ENCODE measurements at regions not wholly inside any gene's neighbourhood (a gene's known extent, or its start where the extent isn't known, plus 50 kb on each side); places are given as distances from the start of the nearest gene placed in this dataset.

DNA sequence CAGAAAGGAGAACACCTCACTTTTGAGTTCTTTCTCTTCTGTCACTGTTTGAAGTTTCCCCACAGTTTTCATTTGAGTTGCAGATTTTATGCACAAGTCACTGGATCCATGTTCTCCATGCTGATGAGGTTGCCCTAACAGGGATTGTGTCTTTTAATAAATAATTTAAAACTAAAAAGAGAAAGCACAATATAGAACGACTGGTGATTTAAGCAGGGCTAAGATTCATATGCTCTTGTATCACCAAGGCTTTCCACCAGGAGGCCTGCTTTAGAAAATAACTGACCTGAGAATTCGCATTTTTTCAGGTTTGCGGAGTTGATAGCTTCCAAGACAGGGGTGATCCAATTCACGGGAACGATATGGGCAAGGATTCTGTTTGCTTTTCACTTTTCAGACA lies 252.0 kb upstream of the VEPH1 start:
- Histone ChIP-seq H3K36me3 (ENCODE audit: control insufficient read depth in 1 of 2, insufficient read depth in 2 of 2, low read length in 1 of 2) (no peaks in the 10 kb centered on the region), H3K4me1 (ENCODE audit: control insufficient read depth in 1 of 2, insufficient read depth in 2 of 2, low read length in 2 of 2) (peaks cover 0 to 3% of the 10 kb centered on the region in 2 donors), H3K4me3 (ENCODE audit: low read length in 2 of 2) (no peak overlapping the region), H3K27ac (ENCODE audit: low read depth in 1 of 2, low read length in 2 of 2) (no peak overlapping the region), H3K27me3 (ENCODE audit: control insufficient read depth in 1 of 2, insufficient read depth in 2 of 2, low read length in 1 of 2) (no peaks in the 10 kb centered on the region), H3K9me3 (ENCODE audit: control insufficient read depth, low read length) (no peaks in the 10 kb centered on the region)
- WGBS, 2 donors, result 70 to 73% methylated on average over 5 of the region's 5 CpGs
- intact Hi-C loops (cut with DNase I), result no loop called here
- ATAC-seq (ENCODE audit: low FRiP score), result no peak
- no peak for DNase-seq

DNA sequence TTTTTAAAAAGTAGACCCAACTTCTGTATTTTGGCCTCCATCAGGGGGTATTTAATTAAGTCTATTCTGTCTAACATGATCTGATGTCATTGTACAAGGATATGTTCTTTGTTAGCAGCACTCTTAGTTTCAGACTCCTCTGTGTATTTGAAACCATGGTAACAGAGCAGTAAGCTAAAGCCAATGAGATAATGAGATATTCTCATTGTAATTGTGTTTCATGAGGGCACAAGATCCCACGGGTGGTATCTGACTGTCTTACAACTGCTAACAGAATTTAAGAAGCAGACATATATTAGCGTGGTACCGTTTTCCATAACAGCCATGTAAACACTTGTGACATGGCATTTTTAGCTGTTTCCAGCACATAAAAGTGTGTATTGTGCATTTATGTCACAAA lies 251.2 kb upstream of the VEPH1 start:
- peaks cover 0 to 1% of the 10 kb centered on the region in 2 donors for H3K4me1 ChIP-seq (ENCODE audit: control insufficient read depth in 1 of 2, insufficient read depth in 2 of 2, low read length in 2 of 2)
- DNase-seq, result no peak
- H3K9me3 ChIP-seq (ENCODE audit: control insufficient read depth, low read length), result no peaks in the 10 kb centered on the region
- H3K27me3 ChIP-seq (ENCODE audit: control insufficient read depth in 1 of 2, insufficient read depth in 2 of 2, low read length in 1 of 2), result no peaks in the 10 kb centered on the region
- no peaks in the 10 kb centered on the region for H3K36me3 ChIP-seq (ENCODE audit: control insufficient read depth in 1 of 2, insufficient read depth in 2 of 2, low read length in 1 of 2)
- H3K4me3 ChIP-seq (ENCODE audit: low read length in 2 of 2), result no peak overlapping the region
- no peak overlapping the region for H3K27ac ChIP-seq (ENCODE audit: low read depth in 1 of 2, low read length in 2 of 2)
- ATAC-seq (ENCODE audit: low FRiP score), result no peak
- 49 to 63% methylated on average over 3 of the region's 3 CpGs for WGBS, 2 donors
- intact Hi-C loops (cut with DNase I), result no loop called here

DNA sequence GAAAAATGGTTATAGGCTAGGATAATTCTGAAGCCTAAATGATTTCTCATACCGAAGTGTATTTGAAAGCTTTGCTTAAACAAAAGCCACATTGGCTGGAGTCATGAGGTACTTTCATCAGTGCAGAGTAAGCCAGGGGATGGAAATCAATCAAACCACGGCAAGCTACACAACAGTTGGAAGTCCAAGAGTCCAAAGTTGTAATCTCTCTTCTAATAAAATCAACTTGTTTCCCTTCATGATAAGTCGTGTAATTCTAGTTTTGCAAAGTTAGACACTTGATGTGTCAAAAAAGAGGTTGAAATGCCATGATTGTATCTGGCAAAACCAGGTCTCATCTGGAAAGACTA lies 250.5 kb upstream of the VEPH1 start:
- Histone ChIP-seq H3K9me3 (ENCODE audit: control insufficient read depth, low read length) (no peaks in the 10 kb centered on the region), H3K4me1 (ENCODE audit: control insufficient read depth in 1 of 2, insufficient read depth in 2 of 2, low read length in 2 of 2) (no peaks in the 10 kb centered on the region), H3K4me3 (ENCODE audit: low read length in 2 of 2) (no peak overlapping the region), H3K27me3 (ENCODE audit: control insufficient read depth in 1 of 2, insufficient read depth in 2 of 2, low read length in 1 of 2) (no peaks in the 10 kb centered on the region), H3K27ac (ENCODE audit: low read depth in 1 of 2, low read length in 2 of 2) (no peak overlapping the region), H3K36me3 (ENCODE audit: control insufficient read depth in 1 of 2, insufficient read depth in 2 of 2, low read length in 1 of 2) (no peaks in the 10 kb centered on the region)
- no peak for ATAC-seq (ENCODE audit: low FRiP score)
- 16 to 29% methylated on average over 3 of the region's 3 CpGs for WGBS, 2 donors
- intact Hi-C loops (cut with DNase I), result no loop called here
- DNase-seq, result no peak

DNA sequence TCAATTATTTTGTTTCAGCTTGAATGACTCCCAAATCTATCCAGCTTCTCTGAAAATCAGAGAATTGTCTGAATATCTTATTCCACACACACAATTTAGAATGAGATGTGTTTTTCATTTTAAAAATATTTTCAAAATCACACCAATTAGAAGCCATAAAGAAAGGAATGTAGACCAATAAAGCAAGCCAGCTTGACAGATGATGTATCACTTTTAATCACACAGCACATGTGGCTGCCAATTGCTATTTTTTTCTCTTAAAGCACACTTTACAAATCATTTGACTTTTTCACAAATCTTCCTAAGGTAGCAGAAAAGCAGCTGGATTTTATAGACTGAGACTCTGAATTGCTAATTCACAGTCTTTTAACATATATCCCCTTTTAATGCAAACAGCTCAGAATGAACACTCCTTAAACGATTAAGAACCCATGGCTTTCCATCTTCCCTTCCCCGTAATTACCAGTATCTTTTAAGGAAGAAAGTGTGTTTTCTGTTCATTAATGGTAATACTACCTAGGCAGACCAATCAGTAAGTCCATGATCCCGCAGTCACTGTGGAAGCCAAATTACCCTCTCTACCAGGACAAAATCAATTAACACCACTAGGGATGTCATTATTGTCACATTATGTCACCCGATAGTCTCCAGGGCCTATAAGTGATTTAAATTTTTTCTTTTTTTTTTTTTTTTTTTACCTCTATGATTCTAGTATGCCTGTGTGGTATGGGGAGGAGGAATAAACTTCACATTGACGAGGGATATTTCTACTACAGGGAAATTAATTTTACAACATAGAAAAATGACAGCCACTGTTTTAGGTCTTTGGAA lies 250.0 kb upstream of the VEPH1 start:
- 81 to 89% methylated on average over 5 of the region's 5 CpGs for WGBS, 2 donors
- Histone ChIP-seq H3K27ac (ENCODE audit: low read depth in 1 of 2, low read length in 2 of 2) (no peak overlapping the region), H3K36me3 (ENCODE audit: control insufficient read depth in 1 of 2, insufficient read depth in 2 of 2, low read length in 1 of 2) (no peaks in the 10 kb centered on the region), H3K4me3 (ENCODE audit: low read length in 2 of 2) (no peak overlapping the region), H3K4me1 (ENCODE audit: control insufficient read depth in 1 of 2, insufficient read depth in 2 of 2, low read length in 2 of 2) (no peaks in the 10 kb centered on the region), H3K9me3 (ENCODE audit: control insufficient read depth, low read length) (no peaks in the 10 kb centered on the region), H3K27me3 (ENCODE audit: control insufficient read depth in 1 of 2, insufficient read depth in 2 of 2, low read length in 1 of 2) (no peaks in the 10 kb centered on the region)
- DNase-seq (no peak), ATAC-seq (ENCODE audit: low FRiP score) (no peak)
- intact Hi-C loops (cut with DNase I), result no loop called here

DNA sequence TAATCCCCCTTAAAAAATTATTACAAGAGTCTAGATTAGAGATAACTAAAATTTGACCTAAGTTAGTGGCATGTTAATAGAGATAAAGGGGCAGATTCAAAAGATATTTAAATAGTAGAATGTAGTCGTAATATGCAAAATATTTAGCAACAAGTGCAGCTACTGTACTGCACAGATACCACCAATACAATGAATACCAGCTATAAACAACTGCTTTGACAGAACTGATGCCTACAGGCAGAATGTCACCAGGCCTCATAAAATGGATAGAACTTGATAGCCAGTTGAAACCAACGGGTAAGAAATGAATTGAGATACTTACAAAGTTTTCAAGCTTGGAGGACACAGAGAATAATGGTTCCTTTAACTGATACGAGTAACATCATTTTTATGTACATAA lies 249.3 kb upstream of the VEPH1 start:
- DNase-seq, result no peak
- no peaks in the 10 kb centered on the region for H3K4me1 ChIP-seq (ENCODE audit: control insufficient read depth in 1 of 2, insufficient read depth in 2 of 2, low read length in 2 of 2)
- ATAC-seq (ENCODE audit: low FRiP score), result no peak
- no peaks in the 10 kb centered on the region for H3K27me3 ChIP-seq (ENCODE audit: control insufficient read depth in 1 of 2, insufficient read depth in 2 of 2, low read length in 1 of 2)
- no peak overlapping the region for H3K27ac ChIP-seq (ENCODE audit: low read depth in 1 of 2, low read length in 2 of 2)
- H3K36me3 ChIP-seq (ENCODE audit: control insufficient read depth in 1 of 2, insufficient read depth in 2 of 2, low read length in 1 of 2), result no peaks in the 10 kb centered on the region
- no peaks in the 10 kb centered on the region for H3K9me3 ChIP-seq (ENCODE audit: control insufficient read depth, low read length)
- 76 to 79% methylated on average over 3 of the region's 3 CpGs for WGBS, 2 donors
- H3K4me3 ChIP-seq (ENCODE audit: low read length in 2 of 2), result no peak overlapping the region
- intact Hi-C loops (cut with DNase I), result no loop called here

DNA sequence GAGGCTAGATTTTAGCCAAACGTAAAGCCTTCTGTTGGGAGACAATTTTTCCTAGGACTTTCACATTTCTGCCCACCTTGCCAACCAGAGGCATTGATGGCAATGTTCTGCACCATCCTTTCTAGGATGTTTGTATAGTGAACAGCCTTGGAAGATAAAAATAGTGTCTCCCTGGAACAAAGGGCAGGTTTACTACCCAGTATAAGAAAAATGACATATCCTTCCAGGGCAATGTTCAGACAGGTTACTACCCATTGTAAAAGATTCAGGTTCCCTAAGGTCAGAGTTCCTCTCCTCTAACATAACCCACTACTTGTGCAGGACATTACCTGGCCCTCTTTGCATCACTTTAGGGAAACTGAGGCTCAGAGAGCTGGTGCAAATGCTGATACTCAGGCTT lies 248.2 kb upstream of the VEPH1 start:
- ATAC-seq (ENCODE audit: low FRiP score) (no peak), DNase-seq (no peak)
- peaks cover 1% of the 10 kb centered on the region for H3K9me3 ChIP-seq (ENCODE audit: control insufficient read depth, low read length)
- H3K27ac ChIP-seq (ENCODE audit: low read depth in 1 of 2, low read length in 2 of 2), result no peak overlapping the region
- no peaks in the 10 kb centered on the region for H3K4me1 ChIP-seq (ENCODE audit: control insufficient read depth in 1 of 2, insufficient read depth in 2 of 2, low read length in 2 of 2)
- intact Hi-C loops (cut with DNase I), result no loop called here
- H3K4me3 ChIP-seq (ENCODE audit: low read length in 2 of 2), result no peak overlapping the region
- no peaks in the 10 kb centered on the region for H3K36me3 ChIP-seq (ENCODE audit: control insufficient read depth in 1 of 2, insufficient read depth in 2 of 2, low read length in 1 of 2)
- WGBS, 2 donors, result 65 to 87% methylated on average over 1 of the region's 1 CpG
- H3K27me3 ChIP-seq (ENCODE audit: control insufficient read depth in 1 of 2, insufficient read depth in 2 of 2, low read length in 1 of 2), result no peaks in the 10 kb centered on the region

DNA sequence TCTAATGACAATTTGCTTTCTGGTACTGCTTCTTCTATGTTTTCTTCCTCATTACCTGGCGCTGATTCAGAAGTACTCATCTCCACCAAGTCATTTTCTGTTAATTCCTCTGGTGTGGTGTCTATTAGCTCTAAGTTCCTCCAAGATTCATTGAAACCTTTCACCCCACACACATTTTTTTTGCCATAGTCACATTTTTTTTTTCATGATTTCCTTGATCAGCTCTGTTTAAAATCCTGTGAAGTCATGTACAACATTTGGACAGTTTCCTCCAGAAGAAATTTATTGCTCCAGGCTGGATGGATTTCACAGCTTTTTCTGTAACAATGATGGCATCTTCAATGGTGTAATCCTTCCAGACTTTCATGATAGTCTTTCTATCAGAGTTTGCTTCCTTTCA lies 243.2 kb upstream of the VEPH1 start:
- 74 to 88% methylated on average over 1 of the region's 1 CpG for WGBS, 2 donors
- no peak overlapping the region for H3K4me3 ChIP-seq (ENCODE audit: low read length in 2 of 2)
- no peaks in the 10 kb centered on the region for H3K36me3 ChIP-seq (ENCODE audit: control insufficient read depth in 1 of 2, insufficient read depth in 2 of 2, low read length in 1 of 2)
- H3K27ac ChIP-seq (ENCODE audit: low read depth in 1 of 2, low read length in 2 of 2), result no peak overlapping the region
- H3K4me1 ChIP-seq (ENCODE audit: control insufficient read depth in 1 of 2, insufficient read depth in 2 of 2, low read length in 2 of 2), result no peaks in the 10 kb centered on the region
- ATAC-seq (ENCODE audit: low FRiP score) (no peak), DNase-seq (no peak)
- no peaks in the 10 kb centered on the region for H3K27me3 ChIP-seq (ENCODE audit: control insufficient read depth in 1 of 2, insufficient read depth in 2 of 2, low read length in 1 of 2)
- peaks cover 1% of the 10 kb centered on the region for H3K9me3 ChIP-seq (ENCODE audit: control insufficient read depth, low read length)
- intact Hi-C loops (cut with DNase I), result no loop called here

DNA sequence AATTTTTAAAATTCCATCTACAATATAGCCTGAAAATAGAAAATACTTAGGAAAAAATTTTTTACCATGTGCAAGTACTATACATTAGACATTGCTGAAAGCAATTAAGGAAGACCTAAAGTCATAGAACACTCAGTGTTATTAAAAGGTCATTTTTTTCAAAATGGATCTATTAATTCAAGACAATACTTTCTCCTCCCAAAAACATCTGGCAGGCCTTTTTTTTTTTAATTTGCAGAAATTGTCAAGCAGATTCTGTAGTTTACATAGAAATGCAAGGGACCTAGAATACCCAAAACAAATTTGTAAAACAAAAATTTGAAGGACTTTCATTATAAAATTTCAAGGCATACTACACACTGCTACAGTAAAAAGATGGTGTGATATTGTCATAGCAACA lies 238.4 kb upstream of the VEPH1 start:
- Histone ChIP-seq H3K36me3 (ENCODE audit: control insufficient read depth in 1 of 2, insufficient read depth in 2 of 2, low read length in 1 of 2) (no peaks in the 10 kb centered on the region), H3K27ac (ENCODE audit: low read depth in 1 of 2, low read length in 2 of 2) (no peak overlapping the region), H3K4me1 (ENCODE audit: control insufficient read depth in 1 of 2, insufficient read depth in 2 of 2, low read length in 2 of 2) (no peaks in the 10 kb centered on the region), H3K4me3 (ENCODE audit: low read length in 2 of 2) (no peak overlapping the region), H3K27me3 (ENCODE audit: control insufficient read depth in 1 of 2, insufficient read depth in 2 of 2, low read length in 1 of 2) (no peaks in the 10 kb centered on the region), H3K9me3 (ENCODE audit: control insufficient read depth, low read length) (no peaks in the 10 kb centered on the region)
- no peak for ATAC-seq (ENCODE audit: low FRiP score)
- no peak for DNase-seq
- intact Hi-C loops (cut with DNase I), result no loop called here

DNA sequence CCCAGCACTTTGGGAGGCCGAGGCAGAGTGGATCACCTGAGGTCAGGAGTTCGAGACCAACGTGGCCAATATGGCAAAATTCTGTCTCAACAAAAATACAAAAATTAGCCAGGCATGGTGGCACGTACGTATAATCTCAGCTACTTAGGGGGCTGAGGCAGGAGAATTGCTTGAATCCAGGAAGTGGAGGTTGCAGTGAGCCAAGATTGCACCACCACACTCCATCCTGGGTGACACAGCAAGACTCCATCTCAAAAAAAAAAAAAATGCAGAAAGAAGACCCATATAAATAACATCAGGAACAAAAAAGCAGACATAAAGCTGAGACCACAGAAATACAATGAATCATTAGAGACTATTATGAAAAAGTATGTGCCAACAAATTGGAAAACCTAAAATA lies 235.2 kb upstream of the VEPH1 start:
- no peaks in the 10 kb centered on the region for H3K9me3 ChIP-seq (ENCODE audit: control insufficient read depth, low read length)
- no peak overlapping the region for H3K4me3 ChIP-seq (ENCODE audit: low read length in 2 of 2)
- DNase-seq (no peak), ATAC-seq (ENCODE audit: low FRiP score) (no peak)
- H3K36me3 ChIP-seq (ENCODE audit: control insufficient read depth in 1 of 2, insufficient read depth in 2 of 2, low read length in 1 of 2), result no peaks in the 10 kb centered on the region
- H3K27ac ChIP-seq (ENCODE audit: low read depth in 1 of 2, low read length in 2 of 2), result no peak overlapping the region
- H3K4me1 ChIP-seq (ENCODE audit: control insufficient read depth in 1 of 2, insufficient read depth in 2 of 2, low read length in 2 of 2), result no peaks in the 10 kb centered on the region
- WGBS, 2 donors, result 76 to 92% methylated on average over 5 of the region's 5 CpGs
- no peaks in the 10 kb centered on the region for H3K27me3 ChIP-seq (ENCODE audit: control insufficient read depth in 1 of 2, insufficient read depth in 2 of 2, low read length in 1 of 2)
- intact Hi-C loops (cut with DNase I), result no loop called here

Measured in aorta (tissue), 5 donors.